SU-DHL-6 (cell line): ENCODE measurements at regions not wholly inside any gene's neighbourhood (a gene's known extent, or its start where the extent isn't known, plus 50 kb on each side); places are given as distances from the start of the nearest gene placed in this dataset.

ENCODE experiments used
- H2AFZ ChIP-seq: fragments of 200-600 bp; sonication (generic); 2 replicates; pipeline ENCODE4 v1.6.1; 2014; ENCODE audit warnings: low read depth, mild to moderate bottlenecking, moderate library complexity, mixed read lengths, antibody characterized with exemption, low read length; ENCODE audit not compliant: severe bottlenecking
- H3F3A ChIP-seq: fragments of 200-600 bp; shearing (Covaris generic); 2 replicates; pipeline ENCODE4 v1.6.0; 2016; ENCODE audit warnings: antibody characterized with exemption, mild to moderate bottlenecking; ENCODE audit not compliant: insufficient read depth
- H3K27ac ChIP-seq: fragments of 200-600 bp; sonication (generic); 2 replicates; pipeline ENCODE4 v1.5.1; 2016; ENCODE audit warnings: low read depth, mild to moderate bottlenecking, low read length, moderate library complexity, mixed read lengths
- H3K27me3 ChIP-seq: fragments of 200-600 bp; sonication (generic), shearing (Covaris generic); 2 replicates; pipeline ENCODE4 v1.6.0; 2014; ENCODE audit warnings: mild to moderate bottlenecking, low read length
- H3K36me3 ChIP-seq: fragments of 200-600 bp; sonication (generic); 2 replicates; pipeline ENCODE4 v1.6.1; 2014; ENCODE audit warnings: mild to moderate bottlenecking, low read length, mixed read lengths
- H3K4me2 ChIP-seq: fragments of 300-600, 200-600 bp; shearing (Covaris generic), sonication (generic); 2 replicates; pipeline ENCODE4 v1.6.0; 2014; ENCODE audit warnings: low read length, low read depth, mild to moderate bottlenecking; ENCODE audit not compliant: poor library complexity, severe bottlenecking
- H3K4me3 ChIP-seq: fragments of 200-600 bp; sonication (generic); 2 replicates; pipeline ENCODE4 v1.5.1; 2014; ENCODE audit warnings: antibody characterized with exemption, low read length, mild to moderate bottlenecking, mixed read lengths; ENCODE audit not compliant: insufficient read depth, poor library complexity, severe bottlenecking
- H3K79me2 ChIP-seq: fragments of 200-600 bp; sonication (generic); 2 replicates; pipeline ENCODE4 v1.6.1; 2014; ENCODE audit warnings: mild to moderate bottlenecking, low read length, moderate library complexity; ENCODE audit not compliant: insufficient read depth
- H3K9ac ChIP-seq: fragments of 200-600 bp; sonication (generic); 2 replicates; pipeline ENCODE4 v1.7.0; 2014; ENCODE audit warnings: mild to moderate bottlenecking, low read length
- H3K9me2 ChIP-seq: fragments of 200-600 bp; sonication (generic); replicated peaks from 2 replicates; pipeline ENCODE4 v1.6.1; 2014; ENCODE audit warnings: low read length; ENCODE audit not compliant: insufficient read depth
- H3K9me3 ChIP-seq: fragments of 200-600 bp; sonication (generic); 2 replicates; pipeline ENCODE4 v1.6.1; 2014; ENCODE audit warnings: low read length, mixed read lengths; ENCODE audit not compliant: insufficient read depth
- H4K20me1 ChIP-seq: fragments of 200-600 bp; sonication (generic); 2 replicates; pipeline ENCODE4 v1.6.1; 2014; ENCODE audit warnings: low read depth, mild to moderate bottlenecking, antibody characterized with exemption, low read length, moderate library complexity, mixed read lengths
- CTCF ChIP-seq: fragments of 200-600 bp; sonication (generic); IDR thresholded peaks from one replicate; pipeline ENCODE4 v1.5.1; 2017; ENCODE audit warnings: antibody characterized with exemption, mild to moderate bottlenecking, low read length, moderate library complexity; ENCODE audit not compliant: insufficient read depth, poor library complexity, severe bottlenecking
- EZH2phosphoT487 ChIP-seq: fragments of 200-600 bp; sonication (generic), shearing (Covaris generic); conservative IDR thresholded peaks from 2 replicates; pipeline ENCODE4 v1.6.1; 2018; ENCODE audit warnings: mild to moderate bottlenecking, antibody characterized with exemption, low read length, moderate library complexity, mixed read lengths

GRCh38 chr15:93865586-93865985 is 365.8 kb upstream of the MCTP2 start:
- Histone ChIP-seq H3K27me3 (no peaks in the 10 kb centered on the region), H3K79me2 (no peaks in the 10 kb centered on the region), H4K20me1 (no peaks in the 10 kb centered on the region), H3K9me2 (no peaks in the 10 kb centered on the region), H3K9ac (no peak overlapping the region), H3K36me3 (no peaks in the 10 kb centered on the region), H3F3A (no peaks in the 10 kb centered on the region), H3K27ac (no peak overlapping the region), H3K4me3 (no peak overlapping the region), H3K9me3 (no peaks in the 10 kb centered on the region), H3K4me2 (no peak overlapping the region), H2AFZ (no peak overlapping the region)
- no peak for TF ChIP-seq EZH2phosphoT487
- TF ChIP-seq CTCF: no peak

DNA sequence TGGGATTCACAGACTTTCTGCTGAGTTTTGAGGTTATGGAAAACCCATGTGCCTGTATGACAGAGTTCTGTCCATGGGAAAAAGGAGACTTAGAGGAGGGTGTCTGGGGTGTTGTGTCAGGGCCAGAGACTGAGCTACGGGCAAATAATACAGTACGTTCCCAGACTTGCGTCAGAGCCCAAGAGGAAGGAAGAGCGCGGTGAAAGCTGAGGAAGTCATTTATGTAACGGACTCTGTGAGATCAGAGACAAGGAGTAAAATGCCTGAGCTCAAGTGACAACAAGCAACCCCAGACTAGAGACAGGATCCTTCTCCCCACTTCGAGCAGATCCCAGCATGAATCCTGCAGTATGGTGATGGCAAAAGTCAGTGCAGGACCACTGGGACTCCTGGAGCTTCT is 368.6 kb upstream of the MCTP2 start:
- Histone ChIP-seq H3K27ac (no peak overlapping the region), H3F3A (no peaks in the 10 kb centered on the region), H3K36me3 (no peaks in the 10 kb centered on the region), H2AFZ (no peak overlapping the region), H4K20me1 (no peaks in the 10 kb centered on the region), H3K4me3 (no peak overlapping the region), H3K9me2 (no peaks in the 10 kb centered on the region), H3K9me3 (no peaks in the 10 kb centered on the region), H3K79me2 (no peaks in the 10 kb centered on the region), H3K27me3 (no peaks in the 10 kb centered on the region), H3K4me2 (no peak overlapping the region), H3K9ac (no peak overlapping the region)
- TF ChIP-seq EZH2phosphoT487 (no peak), CTCF (no peak)

GRCh38 chr15:93861956-93862741 is 369.2 kb upstream of the MCTP2 start:
- no peak overlapping the region for H3K9ac ChIP-seq
- no peak overlapping the region for H3K27ac ChIP-seq
- H3K4me2 ChIP-seq: no peak overlapping the region
- no peaks in the 10 kb centered on the region for H3K9me2 ChIP-seq
- H3F3A ChIP-seq: no peaks in the 10 kb centered on the region
- no peaks in the 10 kb centered on the region for H3K9me3 ChIP-seq
- H3K27me3 ChIP-seq: no peaks in the 10 kb centered on the region
- no peak overlapping the region for H2AFZ ChIP-seq
- H3K36me3 ChIP-seq: no peaks in the 10 kb centered on the region
- no peak overlapping the region for H3K4me3 ChIP-seq
- no peaks in the 10 kb centered on the region for H3K79me2 ChIP-seq
- TF ChIP-seq CTCF: no peak
- TF ChIP-seq EZH2phosphoT487: no peak
- no peaks in the 10 kb centered on the region for H4K20me1 ChIP-seq
